Naive thymus-derived CD8-positive, alpha-beta T cell (primary cell): ENCODE measurements at regions not wholly inside any gene's neighbourhood (a gene's known extent, or its start where the extent isn't known, plus 50 kb on each side); places are given as distances from the start of the nearest gene placed in this dataset.

ENCODE experiments used
- ATAC-seq, 2 donors: fragments of 150-1000 bp; cut with Tn5 transposase in 1 of 2; sonication (Bioruptor Pico), chemical (Tn5 transposase) in 1 of 2; 1 replicate in 1 of 2; 2 replicates in 1 of 2; pipeline ENCODE4 v1.10.0; 2021; ENCODE audit warnings: mild to moderate bottlenecking in 2 of 2, moderate library complexity in 2 of 2
- POLR2A ChIA-PET: fragments of 350-600 bp; sonication (Branson Sonifier 250); formaldehyde crosslinking; loops from one replicate; lab custom pipeline; 2021; ENCODE audit warnings: antibody characterized with exemption; lab: Charles Lee
- DNase-seq, 10 donors: peaks; one replicate each; pipeline versions ENCODE4 v3.0.0 to v3.0.0-alpha.2; 2020 to 2022
- H3K27ac Mint-ChIP-seq, 10 donors: one replicate each; pipeline ENCODE4 v1.8.0; 2020 to 2022; ENCODE audit warnings: mild to moderate bottlenecking in 10 of 10, mixed read lengths in 10 of 10, moderate library complexity in 4 of 10, inconsistent platforms in 1 of 10
- H3K27me3 Mint-ChIP-seq, 5 donors: one replicate each; pipeline ENCODE4 v1.8.0; 2021 to 2022; ENCODE audit warnings: mixed read lengths in 5 of 5
- H3K36me3 Mint-ChIP-seq, 3 donors: one replicate each; pipeline ENCODE4 v1.8.0; 2020 to 2022; ENCODE audit warnings: mixed read lengths in 3 of 3, mild to moderate bottlenecking in 2 of 3, inconsistent platforms in 1 of 3
- H3K4me1 Mint-ChIP-seq, 4 donors: one replicate each; pipeline ENCODE4 v1.8.0; 2021 to 2022; ENCODE audit warnings: mixed read lengths in 4 of 4
- H3K4me3 Mint-ChIP-seq, 10 donors: one replicate each; pipeline ENCODE4 v1.8.0; 2020 to 2022; ENCODE audit warnings: mild to moderate bottlenecking in 10 of 10, mixed read lengths in 10 of 10, moderate library complexity in 6 of 10, inconsistent platforms in 1 of 10
- H3K9me3 Mint-ChIP-seq, 9 donors: one replicate each; pipeline ENCODE4 v1.8.0; 2020 to 2022; ENCODE audit warnings: mixed read lengths in 9 of 9, mild to moderate bottlenecking in 3 of 9, inconsistent platforms in 1 of 9, moderate library complexity in 1 of 9

GRCh38 chr5:96076451-96076850, 114.8 kb upstream of the ELL2 start:
- H3K9me3 Mint-ChIP-seq = no peaks in the 10 kb centered on the region
- ATAC-seq = no peak
- no peaks in the 10 kb centered on the region for H3K36me3 Mint-ChIP-seq
- H3K27me3 Mint-ChIP-seq = peaks cover 0 to 10% (median 0%) of the 10 kb centered on the region in 5 donors
- no peak for DNase-seq
- no peak overlapping the region for H3K27ac Mint-ChIP-seq
- no peak overlapping the region for H3K4me3 Mint-ChIP-seq
- POLR2A ChIA-PET = no interaction called here
- no peaks in the 10 kb centered on the region for H3K4me1 Mint-ChIP-seq

GRCh38 chr5:96075579-96076289, 114.1 kb upstream of the ELL2 start:
- POLR2A ChIA-PET = no interaction called here
- Mint-ChIP-seq H3K27ac (no peak overlapping the region), H3K9me3 (no peaks in the 10 kb centered on the region), H3K27me3 (peaks cover 0 to 3% (median 0%) of the 10 kb centered on the region in 5 donors), H3K4me1 (no peaks in the 10 kb centered on the region), H3K36me3 (no peaks in the 10 kb centered on the region), H3K4me3 (no peak overlapping the region)
- no peak for ATAC-seq
- DNase-seq = no peak

GRCh38 chr5:96074870-96075269, 113.2 kb upstream of the ELL2 start:
- no peaks in the 10 kb centered on the region for H3K9me3 Mint-ChIP-seq
- DNase-seq (no peak), ATAC-seq (no peak)
- no peak overlapping the region for H3K27ac Mint-ChIP-seq
- no peaks in the 10 kb centered on the region for H3K36me3 Mint-ChIP-seq
- H3K4me3 Mint-ChIP-seq = no peak overlapping the region
- no peaks in the 10 kb centered on the region for H3K4me1 Mint-ChIP-seq
- no peaks in the 10 kb centered on the region for H3K27me3 Mint-ChIP-seq
- POLR2A ChIA-PET = no interaction called here

GRCh38 chr5:96074460-96074859, 112.8 kb upstream of the ELL2 start:
- H3K9me3 Mint-ChIP-seq = no peaks in the 10 kb centered on the region
- no peak overlapping the region for H3K4me3 Mint-ChIP-seq
- no peaks in the 10 kb centered on the region for H3K36me3 Mint-ChIP-seq
- no peaks in the 10 kb centered on the region for H3K27me3 Mint-ChIP-seq
- POLR2A ChIA-PET = no interaction called here
- no peak overlapping the region for H3K27ac Mint-ChIP-seq
- H3K4me1 Mint-ChIP-seq = no peaks in the 10 kb centered on the region
- no peak for ATAC-seq
- no peak for DNase-seq

- Mint-ChIP-seq H3K27ac (no peak overlapping the region), H3K4me1 (no peaks in the 10 kb centered on the region), H3K36me3 (no peaks in the 10 kb centered on the region), H3K4me3 (no peak overlapping the region), H3K9me3 (no peaks in the 10 kb centered on the region), H3K27me3 (no peaks in the 10 kb centered on the region)
- DNase-seq (no peak), ATAC-seq (no peak)
- POLR2A ChIA-PET = no interaction called here
Measured at GRCh38 chr5:96072791-96073165, 111.1 kb upstream of the ELL2 start.

GRCh38 chr5:96072138-96072790, 110.6 kb upstream of the ELL2 start:
- no peak overlapping the region for H3K27ac Mint-ChIP-seq
- no peaks in the 10 kb centered on the region for H3K27me3 Mint-ChIP-seq
- H3K36me3 Mint-ChIP-seq = no peaks in the 10 kb centered on the region

GRCh38 chr5:96070622-96071225, 109.1 kb upstream of the ELL2 start:
- Mint-ChIP-seq H3K4me3 (no peak overlapping the region), H3K36me3 (no peaks in the 10 kb centered on the region), H3K9me3 (no peaks in the 10 kb centered on the region), H3K27me3 (no peaks in the 10 kb centered on the region), H3K4me1 (no peaks in the 10 kb centered on the region), H3K27ac (no peak overlapping the region)
- DNase-seq = no peak
- POLR2A ChIA-PET = no interaction called here
- ATAC-seq = no peak

More at GRCh38 chr5:96072138-96072790, 110.6 kb upstream of the ELL2 start:
- Mint-ChIP-seq H3K4me3 (no peak overlapping the region), H3K9me3 (no peaks in the 10 kb centered on the region), H3K4me1 (no peaks in the 10 kb centered on the region)
- POLR2A ChIA-PET = no interaction called here
- ATAC-seq = no peak
- no peak for DNase-seq

GRCh38 chr5:96067894-96068614, 106.4 kb upstream of the ELL2 start:
- Mint-ChIP-seq H3K27ac (peak overlapping the region in 1 of 10 donors; percentile 54), H3K9me3 (no peaks in the 10 kb centered on the region), H3K4me3 (no peak overlapping the region), H3K4me1 (no peaks in the 10 kb centered on the region), H3K27me3 (no peaks in the 10 kb centered on the region), H3K36me3 (no peaks in the 10 kb centered on the region)
- POLR2A ChIA-PET = no interaction called here
- no peak for ATAC-seq
- no peak for DNase-seq

GRCh38 chr5:96067251-96067650, 105.6 kb upstream of the ELL2 start:
- no peaks in the 10 kb centered on the region for H3K4me1 Mint-ChIP-seq
- no peaks in the 10 kb centered on the region for H3K27me3 Mint-ChIP-seq
- H3K4me3 Mint-ChIP-seq = no peak overlapping the region
- H3K36me3 Mint-ChIP-seq = no peaks in the 10 kb centered on the region
- POLR2A ChIA-PET = no interaction called here
- DNase-seq (no peak), ATAC-seq (no peak)
- no peak overlapping the region for H3K27ac Mint-ChIP-seq
- no peaks in the 10 kb centered on the region for H3K9me3 Mint-ChIP-seq

GRCh38 chr5:96066386-96066719, 104.7 kb upstream of the ELL2 start:
- peak overlapping the region in 1 of 10 donors; percentile 78 for H3K27ac Mint-ChIP-seq
- H3K9me3 Mint-ChIP-seq = no peaks in the 10 kb centered on the region
- H3K27me3 Mint-ChIP-seq = peaks cover 0 to 3% (median 0%) of the 10 kb centered on the region in 5 donors
- no peak for DNase-seq
- H3K36me3 Mint-ChIP-seq = no peaks in the 10 kb centered on the region
- no peak overlapping the region for H3K4me3 Mint-ChIP-seq
- POLR2A ChIA-PET = no interaction called here
- no peak for ATAC-seq
- H3K4me1 Mint-ChIP-seq = no peaks in the 10 kb centered on the region

GRCh38 chr5:96065685-96066385, 104.2 kb upstream of the ELL2 start:
- POLR2A ChIA-PET = no interaction called here
- Mint-ChIP-seq H3K36me3 (no peaks in the 10 kb centered on the region), H3K27ac (peak overlapping the region in 1 of 10 donors; percentile 78), H3K4me3 (no peak overlapping the region), H3K4me1 (no peaks in the 10 kb centered on the region), H3K9me3 (no peaks in the 10 kb centered on the region), H3K27me3 (peaks cover 0 to 4% (median 0%) of the 10 kb centered on the region in 5 donors)
- DNase-seq = no peak
- no peak for ATAC-seq

GRCh38 chr5:96064877-96065276, 103.2 kb upstream of the ELL2 start:
- POLR2A ChIA-PET = no interaction called here
- H3K36me3 Mint-ChIP-seq = no peaks in the 10 kb centered on the region

GRCh38 chr5:96062836-96063235, 101.2 kb upstream of the ELL2 start:
- DNase-seq (no peak), ATAC-seq (no peak)
- no peak overlapping the region for H3K27ac Mint-ChIP-seq
- H3K9me3 Mint-ChIP-seq = no peaks in the 10 kb centered on the region
- no peaks in the 10 kb centered on the region for H3K36me3 Mint-ChIP-seq
- H3K4me1 Mint-ChIP-seq = no peaks in the 10 kb centered on the region
- POLR2A ChIA-PET = no interaction called here
- no peak overlapping the region for H3K4me3 Mint-ChIP-seq
- peaks cover 0 to 8% (median 0%) of the 10 kb centered on the region in 5 donors for H3K27me3 Mint-ChIP-seq

More at GRCh38 chr5:96064877-96065276, 103.2 kb upstream of the ELL2 start:
- Mint-ChIP-seq H3K4me3 (no peak overlapping the region), H3K27me3 (peaks cover 0 to 4% (median 0%) of the 10 kb centered on the region in 5 donors), H3K4me1 (no peaks in the 10 kb centered on the region), H3K9me3 (no peaks in the 10 kb centered on the region), H3K27ac (no peak overlapping the region)
- no peak for ATAC-seq
- no peak for DNase-seq
